Stomach (tissue), 4 donors: ENCODE measurements at regions not wholly inside any gene's neighbourhood (a gene's known extent, or its start where the extent isn't known, plus 50 kb on each side); places are given as distances from the start of the nearest gene placed in this dataset.

Experiments used
- CTCF ChIP-seq, 7 experiments: fragments of 450-650 bp in 4 of 7; fragments of 200-600 bp in 3 of 7; sonication (generic) in 3 of 7; IDR thresholded peaks; one replicate each; pipeline ENCODE4 v1.5.1; 2016 to 2019; ENCODE audit warnings: antibody characterized with exemption in 7 of 7, control low read depth in 2 of 7, mild to moderate bottlenecking in 1 of 7
- POLR2AphosphoS5 ChIP-seq, 3 donors: sonication (generic); formaldehyde crosslinking; IDR thresholded peaks; one replicate each; pipeline ENCODE4 v1.6.1; 2016; ENCODE audit warnings: antibody characterized with exemption in 3 of 3

GRCh38 chr18:73831688-73832087, 315.9 kb downstream of the FBXO15 start:
- TF ChIP-seq POLR2AphosphoS5 (IDR thresholded peaks at IDR 0.05) (no peak), CTCF (IDR thresholded peaks at IDR 0.05) (no peak)
